Endothelial cell of umbilical vein (primary cell): ENCODE measurements at regions not wholly inside any gene's neighbourhood (a gene's known extent, or its start where the extent isn't known, plus 50 kb on each side); places are given as distances from the start of the nearest gene placed in this dataset.

ENCODE experiments used
- BruUV-seq: library from RNA; stranded (reverse); fragments of 400-500 nt; replicated peaks from 2 replicates; lab custom pipeline; 2021; lab: Mats Ljungman, UMichigan
- CTCF ChIA-PET: fragments of 300-600, 350-600 bp; sonication (Branson Sonifier 250); formaldehyde crosslinking; loops from one replicate; lab custom pipeline; 2021; ENCODE audit warnings: antibody characterized with exemption, inconsistent platforms; lab: Charles Lee
- POLR2A ChIA-PET: fragments of 300-600, 350-600 bp; sonication (Branson Sonifier 250); formaldehyde crosslinking; loops from one replicate; lab custom pipeline; 2021; ENCODE audit warnings: antibody characterized with exemption, inconsistent platforms; lab: Charles Lee
- DNase-seq: peaks from one replicate; pipeline ENCODE4 v3.0.0-alpha.2; 2011; ENCODE audit warnings: low read depth, low spot score
- FAIRE-seq: peaks from 2 replicates; lab custom pipeline; 2011; peaks lifted over from hg19 to GRCh38; lab: Jason Lieb, UNC
- H2AFZ ChIP-seq: 2 replicates; pipeline ENCODE4 v1.6.0; 2012; ENCODE audit warnings: low read depth, low read length, control low read depth, inconsistent platforms
- H3K27ac ChIP-seq: 2 replicates; pipeline ENCODE4 v1.5.1; 2011; ENCODE audit warnings: low read depth, mild to moderate bottlenecking, control low read depth, low read length, moderate library complexity; ENCODE audit not compliant: insufficient read depth
- H3K27me3 ChIP-seq, 2 experiments: 2 replicates each; pipeline versions ENCODE4 v1.6.0 to v1.6.1; 2011; ENCODE audit warnings: low read length in 2 of 2, mixed read lengths in 1 of 2; ENCODE audit not compliant: control insufficient read depth in 2 of 2, insufficient read depth in 2 of 2
- H3K36me3 ChIP-seq, 2 experiments: 2 replicates in 1 of 2; 3 replicates in 1 of 2; pipeline ENCODE4 v1.5.1; 2011; ENCODE audit warnings: low read length in 2 of 2, mild to moderate bottlenecking in 1 of 2, moderate library complexity in 1 of 2; ENCODE audit not compliant: control insufficient read depth in 2 of 2, insufficient read depth in 2 of 2; ENCODE audit errors: extremely low read depth in 1 of 2
- H3K4me1 ChIP-seq: 3 replicates; pipeline ENCODE4 v1.5.1; 2011; ENCODE audit warnings: mild to moderate bottlenecking, low read length; ENCODE audit not compliant: control insufficient read depth, insufficient read depth; ENCODE audit errors: extremely low read depth
- H3K4me2 ChIP-seq: 2 replicates; pipeline ENCODE4 v1.6.1; 2011; ENCODE audit warnings: low read length, control low read depth, mixed read lengths; ENCODE audit not compliant: insufficient read depth
- H3K4me3 ChIP-seq, 3 experiments: fragments of 200-600 bp in 1 of 3; sonication (generic), shearing (Covaris generic) in 1 of 3; replicated peaks in 1 of 3; 2 replicates each; pipeline ENCODE4 v1.5.1; 2011 to 2016; ENCODE audit warnings: control low read depth in 3 of 3, low read length in 3 of 3, mild to moderate bottlenecking in 2 of 3, inconsistent platforms in 1 of 3, low read depth in 1 of 3, moderate library complexity in 1 of 3; ENCODE audit not compliant: insufficient read depth in 1 of 3
- H3K79me2 ChIP-seq: 2 replicates; pipeline ENCODE4 v1.6.0; 2012; ENCODE audit warnings: low read length, inconsistent platforms; ENCODE audit not compliant: control insufficient read depth, insufficient read depth
- H3K9ac ChIP-seq: replicated peaks from 2 replicates; pipeline ENCODE3; 2011; ENCODE audit warnings: low read length, control low read depth; ENCODE audit not compliant: insufficient read depth; ENCODE audit errors: extremely low read depth
- H3K9me1 ChIP-seq: replicated peaks from 3 replicates; pipeline ENCODE4 v1.6.0; 2011; ENCODE audit warnings: mild to moderate bottlenecking, low read length; ENCODE audit not compliant: control insufficient read depth, insufficient read depth; ENCODE audit errors: extremely low read depth
- H3K9me3 ChIP-seq: replicated peaks from 2 replicates; pipeline ENCODE4 v1.5.1; 2012; ENCODE audit warnings: low read length, inconsistent platforms; ENCODE audit not compliant: control insufficient read depth, insufficient read depth
- H4K20me1 ChIP-seq: replicated peaks from 2 replicates; pipeline ENCODE3; 2011; ENCODE audit warnings: mild to moderate bottlenecking, low read length; ENCODE audit not compliant: control insufficient read depth, insufficient read depth; ENCODE audit errors: extremely low read depth
- CTCF ChIP-seq, 2 donors: IDR thresholded peaks; 1 replicate in 1 of 2; 2 replicates in 1 of 2; pipeline ENCODE4 v1.5.1; 2011; ENCODE audit warnings: low read length in 2 of 2, mild to moderate bottlenecking in 2 of 2, moderate library complexity in 2 of 2, control low read depth in 1 of 2, inconsistent platforms in 1 of 2, low read depth in 1 of 2; ENCODE audit not compliant: insufficient read depth in 1 of 2; ENCODE audit errors: extremely low read depth in 1 of 2
- FOS ChIP-seq: IDR thresholded peaks from 2 replicates; pipeline ENCODE4 v1.6.1; 2011; ENCODE audit warnings: mild to moderate bottlenecking, low read length, moderate library complexity, borderline replicate concordance; ENCODE audit not compliant: insufficient read depth
- GATA2 ChIP-seq: IDR thresholded peaks from 2 replicates; pipeline ENCODE4 v1.7.0; 2011; ENCODE audit warnings: low read depth, mild to moderate bottlenecking, moderate library complexity, mixed read lengths, low read length; ENCODE audit not compliant: insufficient read length, insufficient read depth
- JUN ChIP-seq: IDR thresholded peaks from 2 replicates; pipeline ENCODE4 v1.6.1; 2011; ENCODE audit warnings: borderline replicate concordance, low read depth; ENCODE audit not compliant: insufficient read length, insufficient read depth
- MYC ChIP-seq: IDR thresholded peaks from one replicate; pipeline ENCODE4 v1.6.1; 2011; ENCODE audit warnings: mild to moderate bottlenecking, low read depth, low read length
- POLR2AphosphoS5 ChIP-seq: IDR thresholded peaks from 2 replicates; pipeline ENCODE4 v1.6.1; 2012; ENCODE audit warnings: low read depth, mild to moderate bottlenecking, control low read depth, low read length, moderate library complexity; ENCODE audit not compliant: insufficient read depth
- dilution Hi-C: fragments of 300-500 bp; cut with MboI; formaldehyde crosslinking; loops from one replicate; pipeline ENCODE4 v1.15.0; 2019; ENCODE audit warnings: low sequenced_read_pairs; ENCODE audit not compliant: extremely low pct_ligation_motif_present
- intact Hi-C: fragments of 100-400 bp; cut with micrococcal nuclease; formaldehyde crosslinking; loops from one replicate; pipeline ENCODE4 v1.10.0; 2022

- Histone ChIP-seq H3K79me2 (no peaks in the 10 kb centered on the region), H3K4me3 (no peak overlapping the region), H3K36me3 (no peaks in the 10 kb centered on the region), H2AFZ (peak overlapping the region; percentile 89), H3K4me2 (peak overlapping the region; percentile 29), H3K27me3 (no peaks in the 10 kb centered on the region), H3K27ac (no peak overlapping the region), H3K4me1 (peaks cover 5% of the 10 kb centered on the region), H3K9ac (no peak overlapping the region), H3K9me3 (no peaks in the 10 kb centered on the region), H4K20me1 (no peaks in the 10 kb centered on the region), H3K9me1 (no peaks in the 10 kb centered on the region)
- peak; percentile 76 for FAIRE-seq
- BruUV-seq, result no TSS peak
- DNase-seq, result peak; percentile 46
- ChIA-PET CTCF (interaction anchor here (0.8 to 1.9 kb wide), 2 partner anchors 852 to 1329 kb away, joined by 4 to 6 read pairs; no protein-coding TSS in a partner anchor), POLR2A (no interaction called here)
- peak; percentile 51 for TF ChIP-seq GATA2
- no peak for TF ChIP-seq MYC
- TF ChIP-seq JUN, result no peak
- TF ChIP-seq CTCF (IDR thresholded peaks at IDR 0.05; ENCODE audit: extremely low read depth in 1 of 2, insufficient read depth in 1 of 2, low read depth in 1 of 2, low read length in 2 of 2), result no peak
- no peak for TF ChIP-seq POLR2AphosphoS5
- peak; percentile 72 for TF ChIP-seq FOS
- dilution Hi-C loops, result no loop called here
- intact Hi-C loops, result no loop called here
Observed at GRCh38 chr11:104534278-104534677, 364.0 kb downstream of the CASP12 start.
